Osteoblast (primary cell): ENCODE measurements at regions not wholly inside any gene's neighbourhood (a gene's known extent, or its start where the extent isn't known, plus 50 kb on each side); places are given as distances from the start of the nearest gene placed in this dataset.

Experiments used
- DNase-seq: peaks from one replicate; pipeline ENCODE4 v3.0.0; 2011; ENCODE audit warnings: low spot score, mixed read lengths; ENCODE audit not compliant: insufficient read length; ENCODE audit errors: missing footprints
- H2AFZ ChIP-seq: 2 replicates; pipeline ENCODE4 v1.6.0; 2011; ENCODE audit warnings: mild to moderate bottlenecking, low read length
- H3K27ac ChIP-seq: 2 replicates; pipeline ENCODE4 v1.5.1; 2011; ENCODE audit warnings: mild to moderate bottlenecking, low read depth, low read length, moderate library complexity
- H3K27me3 ChIP-seq: 2 replicates; pipeline ENCODE4 v1.6.0; 2012; ENCODE audit warnings: mild to moderate bottlenecking, control low read depth, inconsistent platforms, low read length, moderate library complexity; ENCODE audit not compliant: insufficient read depth
- H3K36me3 ChIP-seq: 2 replicates; pipeline ENCODE4 v1.5.1; 2011; ENCODE audit warnings: mild to moderate bottlenecking, low read length, control low read depth, moderate library complexity; ENCODE audit not compliant: insufficient read depth
- H3K4me1 ChIP-seq: 2 replicates; pipeline ENCODE4 v1.5.1; 2011; ENCODE audit warnings: mild to moderate bottlenecking, low read length, control low read depth, moderate library complexity; ENCODE audit not compliant: insufficient read depth
- H3K4me2 ChIP-seq: 2 replicates; pipeline ENCODE4 v1.6.0; 2011; ENCODE audit warnings: mild to moderate bottlenecking, low read length; ENCODE audit not compliant: insufficient read depth
- H3K4me3 ChIP-seq: fragments of 200-600 bp; sonication (generic); 3 replicates; pipeline ENCODE4 v1.5.1; 2012; ENCODE audit warnings: mild to moderate bottlenecking, low read length, inconsistent platforms; ENCODE audit not compliant: insufficient read depth
- H3K79me2 ChIP-seq: 2 replicates; pipeline ENCODE4 v1.6.0; 2012; ENCODE audit warnings: mild to moderate bottlenecking, low read length, control low read depth, inconsistent platforms; ENCODE audit not compliant: insufficient read depth
- H3K9me3 ChIP-seq: 2 replicates; pipeline ENCODE4 v1.5.1; 2011; ENCODE audit warnings: low read depth, low read length, control low read depth
- H4K20me1 ChIP-seq: 2 replicates; pipeline ENCODE4 v1.6.0; 2012; ENCODE audit warnings: mild to moderate bottlenecking, low read length, control low read depth; ENCODE audit not compliant: insufficient read depth
- TF ChIP-seq, protein P1 (sequence below): IDR thresholded peaks from 2 replicates; pipeline ENCODE4 v1.5.1; 2011; ENCODE audit warnings: mild to moderate bottlenecking, low read depth, low read length, moderate library complexity; ENCODE audit errors: extremely low read depth

- DNase-seq: no peak
- Histone ChIP-seq H3K79me2 (no peaks in the 10 kb centered on the region), H3K4me1 (peaks cover 14% of the 10 kb centered on the region), H3K9me3 (no peaks in the 10 kb centered on the region), H2AFZ (peak overlapping the region; percentile 18), H4K20me1 (no peaks in the 10 kb centered on the region), H3K4me3 (no peak overlapping the region), H3K36me3 (no peaks in the 10 kb centered on the region), H3K4me2 (no peak overlapping the region), H3K27ac (no peak overlapping the region), H3K27me3 (no peaks in the 10 kb centered on the region)
- TF ChIP-seq, protein P1, sequence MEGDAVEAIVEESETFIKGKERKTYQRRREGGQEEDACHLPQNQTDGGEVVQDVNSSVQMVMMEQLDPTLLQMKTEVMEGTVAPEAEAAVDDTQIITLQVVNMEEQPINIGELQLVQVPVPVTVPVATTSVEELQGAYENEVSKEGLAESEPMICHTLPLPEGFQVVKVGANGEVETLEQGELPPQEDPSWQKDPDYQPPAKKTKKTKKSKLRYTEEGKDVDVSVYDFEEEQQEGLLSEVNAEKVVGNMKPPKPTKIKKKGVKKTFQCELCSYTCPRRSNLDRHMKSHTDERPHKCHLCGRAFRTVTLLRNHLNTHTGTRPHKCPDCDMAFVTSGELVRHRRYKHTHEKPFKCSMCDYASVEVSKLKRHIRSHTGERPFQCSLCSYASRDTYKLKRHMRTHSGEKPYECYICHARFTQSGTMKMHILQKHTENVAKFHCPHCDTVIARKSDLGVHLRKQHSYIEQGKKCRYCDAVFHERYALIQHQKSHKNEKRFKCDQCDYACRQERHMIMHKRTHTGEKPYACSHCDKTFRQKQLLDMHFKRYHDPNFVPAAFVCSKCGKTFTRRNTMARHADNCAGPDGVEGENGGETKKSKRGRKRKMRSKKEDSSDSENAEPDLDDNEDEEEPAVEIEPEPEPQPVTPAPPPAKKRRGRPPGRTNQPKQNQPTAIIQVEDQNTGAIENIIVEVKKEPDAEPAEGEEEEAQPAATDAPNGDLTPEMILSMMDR: no peak
These were observed 498.4 kb downstream of the PDGFC start for GRCh38 chr4:156473151-156473550.

- DNase-seq: no peak
- no peak overlapping the region for H3K4me2 ChIP-seq
- TF ChIP-seq, protein P1: no peak
- no peak overlapping the region for H3K27ac ChIP-seq
- peak overlapping the region; percentile 18 for H2AFZ ChIP-seq
- no peaks in the 10 kb centered on the region for H4K20me1 ChIP-seq
- H3K79me2 ChIP-seq: no peaks in the 10 kb centered on the region
- no peak overlapping the region for H3K4me3 ChIP-seq
- H3K36me3 ChIP-seq: no peaks in the 10 kb centered on the region
- peaks cover 14% of the 10 kb centered on the region for H3K4me1 ChIP-seq
- H3K9me3 ChIP-seq: no peaks in the 10 kb centered on the region
- no peaks in the 10 kb centered on the region for H3K27me3 ChIP-seq
These were observed 499.0 kb downstream of the PDGFC start for GRCh38 chr4:156472624-156473023.

GRCh38 chr4:156459584-156459983 lies 505.9 kb upstream of the CTSO start:
- Histone ChIP-seq H3K27me3 (no peaks in the 10 kb centered on the region), H3K36me3 (no peaks in the 10 kb centered on the region), H3K4me3 (no peak overlapping the region), H3K4me2 (no peak overlapping the region), H3K27ac (no peak overlapping the region), H3K79me2 (no peaks in the 10 kb centered on the region), H2AFZ (no peak overlapping the region), H3K4me1 (no peaks in the 10 kb centered on the region), H3K9me3 (no peaks in the 10 kb centered on the region), H4K20me1 (no peaks in the 10 kb centered on the region)
- no peak for DNase-seq
- TF ChIP-seq, protein P1: no peak

GRCh38 chr4:156456830-156457229 lies 503.2 kb upstream of the CTSO start:
- Histone ChIP-seq H3K9me3 (no peaks in the 10 kb centered on the region), H3K36me3 (no peaks in the 10 kb centered on the region), H4K20me1 (no peaks in the 10 kb centered on the region), H3K4me2 (no peak overlapping the region), H3K27ac (no peak overlapping the region), H3K4me3 (no peak overlapping the region), H2AFZ (peak overlapping the region; percentile 40), H3K27me3 (no peaks in the 10 kb centered on the region), H3K4me1 (no peaks in the 10 kb centered on the region), H3K79me2 (no peaks in the 10 kb centered on the region)
- TF ChIP-seq, protein P1: no peak
- DNase-seq: no peak
